Cardiac fibroblast (primary cell): ENCODE measurements at regions not wholly inside any gene's neighbourhood (a gene's known extent, or its start where the extent isn't known, plus 50 kb on each side); places are given as distances from the start of the nearest gene placed in this dataset.

ENCODE experiments used
- DNase-seq, 2 donors: peaks; one replicate each; pipeline versions ENCODE4 v3.0.0 to v3.0.0-alpha.2; 2010; ENCODE audit warnings: low read depth in 2 of 2
- H3K4me3 ChIP-seq, 2 donors: replicated peaks in 1 of 2; 1 replicate in 1 of 2; 2 replicates in 1 of 2; pipeline ENCODE4 v1.5.1; 2011; ENCODE audit warnings: low read depth in 2 of 2, low read length in 2 of 2, mild to moderate bottlenecking in 2 of 2, moderate library complexity in 1 of 2
- CTCF ChIP-seq: IDR thresholded peaks from one replicate; pipeline ENCODE4 v1.5.1; 2011; ENCODE audit warnings: low read depth, mild to moderate bottlenecking, low read length, inconsistent platforms

GRCh38 chr5:13488254-13488931 is 456.1 kb downstream of the DNAH5 start:
- no peak for TF ChIP-seq CTCF
- no peak for DNase-seq
- H3K4me3 ChIP-seq, result no peak overlapping the region

GRCh38 chr5:13480834-13481233 is 463.7 kb downstream of the DNAH5 start:
- DNase-seq, result no peak
- no peak for TF ChIP-seq CTCF
- no peak overlapping the region for H3K4me3 ChIP-seq

GRCh38 chr5:13478831-13479465 is 465.5 kb downstream of the DNAH5 start:
- DNase-seq, result peak in 1 of 2 donors; percentile 53
- no peak overlapping the region for H3K4me3 ChIP-seq
- TF ChIP-seq CTCF, result peak; percentile 45

DNA sequence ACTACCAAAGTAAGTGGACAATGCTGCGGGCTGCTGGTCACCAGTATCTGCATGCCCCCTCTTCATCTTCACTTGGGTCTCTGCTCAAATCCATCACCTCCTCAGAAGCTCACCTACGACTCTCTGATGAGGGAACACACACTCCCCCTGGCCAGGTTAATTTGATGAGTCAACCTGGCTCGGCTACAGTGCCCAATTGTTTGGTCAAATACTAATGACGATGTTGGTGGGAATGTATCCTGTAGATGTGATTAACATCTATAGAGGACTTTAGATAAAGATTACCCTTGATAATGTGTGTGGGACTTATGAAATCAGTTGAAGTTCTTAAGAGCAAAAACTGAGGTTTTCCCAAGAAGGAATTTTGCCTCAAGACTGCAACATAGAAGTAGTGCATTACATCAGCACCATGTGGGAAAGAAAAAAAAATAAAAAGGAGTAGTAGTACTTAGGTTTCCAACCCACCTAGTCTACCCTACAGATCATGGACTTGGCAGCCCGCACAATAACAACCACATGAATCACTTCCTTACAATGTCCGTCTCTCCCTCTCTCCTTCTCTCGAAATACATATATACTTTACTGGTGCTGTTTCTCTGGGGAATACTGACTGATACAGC is 467.3 kb downstream of the DNAH5 start:
- TF ChIP-seq CTCF, result no peak
- DNase-seq, result peak in 1 of 2 donors; percentile 83
- no peak overlapping the region for H3K4me3 ChIP-seq

GRCh38 chr5:13472842-13473241 is 471.6 kb downstream of the DNAH5 start:
- no peak for TF ChIP-seq CTCF
- H3K4me3 ChIP-seq, result no peak overlapping the region
- DNase-seq, result no peak

GRCh38 chr5:13470975-13471374 is 473.5 kb downstream of the DNAH5 start:
- no peak for TF ChIP-seq CTCF
- no peak for DNase-seq
- H3K4me3 ChIP-seq, result no peak overlapping the region
